ENCODE measurements at regions not wholly inside any gene's neighbourhood (a gene's known extent, or its start where the extent isn't known, plus 50 kb on each side); places are given as distances from the start of the nearest gene placed in this dataset.

- no peaks in the 10 kb centered on the region for H3K9me3 ChIP-seq (ENCODE audit: severe bottlenecking)
- no peak overlapping the region for H3K27ac ChIP-seq (ENCODE audit: poor library complexity, severe bottlenecking)
- no peaks in the 10 kb centered on the region for H3K4me1 ChIP-seq (ENCODE audit: insufficient read depth, poor library complexity, severe bottlenecking)
- TF ChIP-seq CTCF (IDR thresholded peaks at IDR 0.05; ENCODE audit: poor library complexity, severe bottlenecking) = no peak
- no peaks in the 10 kb centered on the region for H3K27me3 ChIP-seq (ENCODE audit: insufficient read depth, poor library complexity, severe bottlenecking)
- DNase-seq (ENCODE audit: low spot score) (no peak), ATAC-seq (ENCODE audit: low read depth) (no peak)
- H3K4me3 ChIP-seq (ENCODE audit: severe bottlenecking) = no peak overlapping the region
- H3K36me3 ChIP-seq (ENCODE audit: low read depth) = no peaks in the 10 kb centered on the region
Observed at GRCh38 chr1:103177108-103177775, 68.9 kb upstream of the COL11A1 start.

- DNase-seq (ENCODE audit: low spot score) (no peak), ATAC-seq (ENCODE audit: low read depth) (no peak)
- Histone ChIP-seq H3K9me3 (ENCODE audit: severe bottlenecking) (no peaks in the 10 kb centered on the region), H3K4me3 (ENCODE audit: severe bottlenecking) (no peak overlapping the region), H3K27me3 (ENCODE audit: insufficient read depth, poor library complexity, severe bottlenecking) (no peaks in the 10 kb centered on the region), H3K36me3 (ENCODE audit: low read depth) (no peaks in the 10 kb centered on the region), H3K27ac (ENCODE audit: poor library complexity, severe bottlenecking) (no peak overlapping the region), H3K4me1 (ENCODE audit: insufficient read depth, poor library complexity, severe bottlenecking) (no peaks in the 10 kb centered on the region)
- no peak for TF ChIP-seq CTCF (IDR thresholded peaks at IDR 0.05; ENCODE audit: poor library complexity, severe bottlenecking)
Observed at GRCh38 chr1:103171041-103171590, 62.8 kb upstream of the COL11A1 start.

- DNase-seq (ENCODE audit: low spot score) = no peak
- no peak for TF ChIP-seq CTCF (IDR thresholded peaks at IDR 0.05; ENCODE audit: poor library complexity, severe bottlenecking)
- Histone ChIP-seq H3K27me3 (ENCODE audit: insufficient read depth, poor library complexity, severe bottlenecking) (no peaks in the 10 kb centered on the region), H3K36me3 (ENCODE audit: low read depth) (no peaks in the 10 kb centered on the region), H3K4me3 (ENCODE audit: severe bottlenecking) (no peak overlapping the region), H3K4me1 (ENCODE audit: insufficient read depth, poor library complexity, severe bottlenecking) (no peaks in the 10 kb centered on the region), H3K27ac (ENCODE audit: poor library complexity, severe bottlenecking) (no peak overlapping the region), H3K9me3 (ENCODE audit: severe bottlenecking) (no peaks in the 10 kb centered on the region)
- no peak for ATAC-seq (ENCODE audit: low read depth)
Observed at GRCh38 chr1:103170609-103171008, 62.3 kb upstream of the COL11A1 start.

GRCh38 chr1:103162360-103162759, 54.0 kb upstream of the COL11A1 start:
- Histone ChIP-seq H3K9me3 (ENCODE audit: severe bottlenecking) (no peaks in the 10 kb centered on the region), H3K4me1 (ENCODE audit: insufficient read depth, poor library complexity, severe bottlenecking) (no peaks in the 10 kb centered on the region), H3K27me3 (ENCODE audit: insufficient read depth, poor library complexity, severe bottlenecking) (peaks cover 4% of the 10 kb centered on the region), H3K27ac (ENCODE audit: poor library complexity, severe bottlenecking) (no peak overlapping the region), H3K4me3 (ENCODE audit: severe bottlenecking) (no peak overlapping the region), H3K36me3 (ENCODE audit: low read depth) (no peaks in the 10 kb centered on the region)
- ATAC-seq (ENCODE audit: low read depth) (no peak), DNase-seq (ENCODE audit: low spot score) (no peak)
- TF ChIP-seq CTCF (IDR thresholded peaks at IDR 0.05; ENCODE audit: poor library complexity, severe bottlenecking) = no peak

- Histone ChIP-seq H3K4me3 (ENCODE audit: severe bottlenecking) (no peak overlapping the region), H3K36me3 (ENCODE audit: low read depth) (no peaks in the 10 kb centered on the region), H3K4me1 (ENCODE audit: insufficient read depth, poor library complexity, severe bottlenecking) (no peaks in the 10 kb centered on the region), H3K27me3 (ENCODE audit: insufficient read depth, poor library complexity, severe bottlenecking) (peaks cover 4% of the 10 kb centered on the region), H3K27ac (ENCODE audit: poor library complexity, severe bottlenecking) (no peak overlapping the region), H3K9me3 (ENCODE audit: severe bottlenecking) (no peaks in the 10 kb centered on the region)
- no peak for TF ChIP-seq CTCF (IDR thresholded peaks at IDR 0.05; ENCODE audit: poor library complexity, severe bottlenecking)
- ATAC-seq (ENCODE audit: low read depth) = no peak
- no peak for DNase-seq (ENCODE audit: low spot score)
Observed at GRCh38 chr1:103160281-103160680, 52.0 kb upstream of the COL11A1 start.

Data from RWPE2 (cell line).